Esophagus muscularis mucosa (tissue), 3 donors: ENCODE measurements at regions not wholly inside any gene's neighbourhood (a gene's known extent, or its start where the extent isn't known, plus 50 kb on each side); places are given as distances from the start of the nearest gene placed in this dataset.

Experiments used
- CTCF ChIP-seq, 3 experiments: fragments of 200-600 bp in 2 of 3; fragments of 450-650 bp in 1 of 3; sonication (generic) in 2 of 3; IDR thresholded peaks; one replicate each; pipeline ENCODE4 v1.5.1; 2017 to 2019; ENCODE audit warnings: antibody characterized with exemption in 3 of 3, mild to moderate bottlenecking in 2 of 3, moderate library complexity in 1 of 3
- EP300 ChIP-seq: sonication (generic); formaldehyde crosslinking; IDR thresholded peaks from one replicate; pipeline ENCODE4 v1.6.1; 2017; ENCODE audit warnings: antibody characterized with exemption

DNA sequence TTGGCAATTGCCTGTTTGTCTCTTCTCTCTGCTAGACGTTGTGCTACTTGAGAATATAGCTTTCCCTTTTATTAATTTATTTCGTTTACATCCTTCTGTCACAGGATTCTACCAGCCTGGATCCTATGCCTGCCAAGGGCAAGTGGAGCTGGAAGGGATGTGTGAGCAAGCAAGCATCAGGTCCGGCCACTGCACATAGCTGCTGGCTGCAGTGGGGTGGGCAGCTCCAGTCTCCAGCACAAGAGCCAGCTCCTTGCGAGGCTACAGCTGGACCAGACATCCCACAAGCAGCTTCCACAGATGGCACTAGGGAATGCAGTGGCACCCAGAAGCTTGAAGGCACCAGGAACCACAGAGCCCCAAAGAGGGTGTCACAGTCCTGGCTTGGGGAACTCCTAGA lies 225.0 kb downstream of the KCNC2 start:
- TF ChIP-seq CTCF (IDR thresholded peaks at IDR 0.05) (no peak), EP300 (no peak)
